Subcutaneous abdominal adipose tissue (tissue), 5 donors: ENCODE measurements at regions not wholly inside any gene's neighbourhood (a gene's known extent, or its start where the extent isn't known, plus 50 kb on each side); places are given as distances from the start of the nearest gene placed in this dataset.

Experiments
- H3K27ac ChIP-seq: one replicate; pipeline ENCODE4 v1.7.0; 2013; ENCODE audit warnings: low read depth, mild to moderate bottlenecking, inconsistent platforms, low read length, moderate library complexity
- H3K27me3 ChIP-seq, 5 donors: one replicate each; pipeline ENCODE4 v1.7.0; 2013; ENCODE audit warnings: low read length in 5 of 5, inconsistent platforms in 1 of 5; ENCODE audit not compliant: control insufficient read depth in 5 of 5, insufficient read depth in 4 of 5
- H3K36me3 ChIP-seq, 5 donors: one replicate each; pipeline ENCODE4 v1.7.0; 2013; ENCODE audit warnings: low read length in 5 of 5; ENCODE audit not compliant: control insufficient read depth in 5 of 5, insufficient read depth in 5 of 5
- H3K4me1 ChIP-seq, 5 donors: one replicate each; pipeline ENCODE4 v1.7.0; 2013; ENCODE audit warnings: low read length in 5 of 5, mild to moderate bottlenecking in 3 of 5, moderate library complexity in 1 of 5; ENCODE audit not compliant: control insufficient read depth in 5 of 5, insufficient read depth in 5 of 5
- H3K4me3 ChIP-seq, 5 donors: one replicate each; pipeline ENCODE4 v1.7.0; 2013; ENCODE audit warnings: low read length in 5 of 5, low read depth in 1 of 5
- H3K9ac ChIP-seq, 5 donors: one replicate each; pipeline ENCODE4 v1.7.0; 2013; ENCODE audit warnings: low read length in 5 of 5, mild to moderate bottlenecking in 4 of 5, moderate library complexity in 3 of 5
- H3K9me3 ChIP-seq, 5 donors: one replicate each; pipeline ENCODE4 v1.7.0; 2013; ENCODE audit warnings: low read length in 5 of 5; ENCODE audit not compliant: control insufficient read depth in 5 of 5
- donor health status: healthy.
- donor health status: healthy.
- donor health status: healthy.
- donor health status: healthy.
- donor health status: healthy.

- Histone ChIP-seq H3K4me1 (no peaks in the 10 kb centered on the region), H3K9me3 (no peaks in the 10 kb centered on the region), H3K9ac (no peak overlapping the region), H3K4me3 (no peak overlapping the region), H3K27me3 (no peaks in the 10 kb centered on the region), H3K36me3 (no peaks in the 10 kb centered on the region), H3K27ac (no peak overlapping the region)
These were observed 326.1 kb downstream of the PIK3C3 start for GRCh38 chr18:42281124-42281523.

- no peak overlapping the region for H3K4me3 ChIP-seq
- H3K9me3 ChIP-seq, result no peaks in the 10 kb centered on the region
- H3K36me3 ChIP-seq, result no peaks in the 10 kb centered on the region
- H3K4me1 ChIP-seq, result no peaks in the 10 kb centered on the region
- H3K9ac ChIP-seq, result no peak overlapping the region
- H3K27ac ChIP-seq, result no peak overlapping the region
- H3K27me3 ChIP-seq, result no peaks in the 10 kb centered on the region
These were observed 326.8 kb downstream of the PIK3C3 start for GRCh38 chr18:42281851-42282250.

- Histone ChIP-seq H3K27me3 (no peaks in the 10 kb centered on the region), H3K9me3 (no peaks in the 10 kb centered on the region), H3K9ac (no peak overlapping the region), H3K4me3 (no peak overlapping the region), H3K27ac (no peak overlapping the region), H3K36me3 (no peaks in the 10 kb centered on the region), H3K4me1 (no peaks in the 10 kb centered on the region)
These were observed 332.0 kb downstream of the PIK3C3 start for GRCh38 chr18:42287047-42287446.

GRCh38 chr18:42288129-42288528 is 333.1 kb downstream of the PIK3C3 start:
- Histone ChIP-seq H3K4me1 (no peaks in the 10 kb centered on the region), H3K36me3 (no peaks in the 10 kb centered on the region), H3K27me3 (no peaks in the 10 kb centered on the region), H3K9ac (no peak overlapping the region), H3K9me3 (peaks cover 0 to 3% (median 0%) of the 10 kb centered on the region in 5 donors), H3K27ac (no peak overlapping the region), H3K4me3 (no peak overlapping the region)

GRCh38 chr18:42289526-42289925 is 334.5 kb downstream of the PIK3C3 start:
- no peak overlapping the region for H3K4me3 ChIP-seq
- peaks cover 0 to 3% (median 0%) of the 10 kb centered on the region in 5 donors for H3K9me3 ChIP-seq
- no peak overlapping the region for H3K27ac ChIP-seq
- no peak overlapping the region for H3K9ac ChIP-seq
- no peaks in the 10 kb centered on the region for H3K27me3 ChIP-seq
- no peaks in the 10 kb centered on the region for H3K36me3 ChIP-seq
- H3K4me1 ChIP-seq, result no peaks in the 10 kb centered on the region

GRCh38 chr18:42290318-42291307 is 335.6 kb downstream of the PIK3C3 start:
- no peak overlapping the region for H3K9ac ChIP-seq
- H3K4me1 ChIP-seq, result no peaks in the 10 kb centered on the region
- no peak overlapping the region for H3K4me3 ChIP-seq
- H3K27me3 ChIP-seq, result no peaks in the 10 kb centered on the region
- no peak overlapping the region for H3K27ac ChIP-seq
- H3K36me3 ChIP-seq, result no peaks in the 10 kb centered on the region
- H3K9me3 ChIP-seq, result peaks cover 0 to 3% (median 0%) of the 10 kb centered on the region in 5 donors

GRCh38 chr18:42292654-42293053 is 337.6 kb downstream of the PIK3C3 start:
- H3K9ac ChIP-seq, result no peak overlapping the region
- peaks cover 0 to 3% (median 0%) of the 10 kb centered on the region in 5 donors for H3K9me3 ChIP-seq
- H3K4me3 ChIP-seq, result no peak overlapping the region
- no peak overlapping the region for H3K27ac ChIP-seq
- no peaks in the 10 kb centered on the region for H3K36me3 ChIP-seq
- no peaks in the 10 kb centered on the region for H3K27me3 ChIP-seq
- no peaks in the 10 kb centered on the region for H3K4me1 ChIP-seq

- Histone ChIP-seq H3K9ac (no peak overlapping the region), H3K36me3 (no peaks in the 10 kb centered on the region), H3K4me1 (peaks cover 0 to 8% (median 7%) of the 10 kb centered on the region in 5 donors), H3K4me3 (no peak overlapping the region), H3K27ac (no peak overlapping the region), H3K9me3 (peaks cover 0 to 3% (median 0%) of the 10 kb centered on the region in 5 donors), H3K27me3 (no peaks in the 10 kb centered on the region)
These were observed 341.2 kb downstream of the PIK3C3 start for GRCh38 chr18:42296192-42296591.

GRCh38 chr18:42296723-42297122 is 341.7 kb downstream of the PIK3C3 start:
- Histone ChIP-seq H3K27ac (no peak overlapping the region), H3K4me3 (no peak overlapping the region), H3K4me1 (peaks cover 0 to 8% (median 7%) of the 10 kb centered on the region in 5 donors), H3K9me3 (peaks cover 0 to 3% (median 0%) of the 10 kb centered on the region in 5 donors), H3K36me3 (no peaks in the 10 kb centered on the region), H3K27me3 (no peaks in the 10 kb centered on the region), H3K9ac (no peak overlapping the region)
